ENCODE measurements at regions not wholly inside any gene's neighbourhood (a gene's known extent, or its start where the extent isn't known, plus 50 kb on each side); places are given as distances from the start of the nearest gene placed in this dataset.

- Histone ChIP-seq H4K20me1 (ENCODE audit: insufficient read depth) (no peaks in the 10 kb centered on the region), H3K27me3 (ENCODE audit: insufficient read depth, low read length) (peaks cover 45% of the 10 kb centered on the region), H3K9me3 (ENCODE audit: control insufficient read depth in 1 of 2, insufficient read depth in 1 of 2, low read depth in 1 of 2, low read length in 2 of 2) (no peaks in the 10 kb centered on the region), H2AFZ (ENCODE audit: low read depth, low read length, poor library complexity, severe bottlenecking) (no peak overlapping the region), H3K4me2 (ENCODE audit: low read length) (no peak overlapping the region), H3K9me2 (ENCODE audit: insufficient read depth) (no peaks in the 10 kb centered on the region), H3K4me3 (replicated peaks in 1 of 2; ENCODE audit: low read depth in 1 of 2, low read length in 2 of 2) (no peak overlapping the region), H3K27ac (ENCODE audit: low read depth, low read length) (no peak overlapping the region), H3K9ac (ENCODE audit: low read length) (no peak overlapping the region), H3K36me3 (ENCODE audit: control insufficient read depth in 1 of 2, insufficient read depth in 2 of 2, low read length in 2 of 2) (no peaks in the 10 kb centered on the region), H3K79me2 (ENCODE audit: insufficient read depth, low read length) (no peaks in the 10 kb centered on the region), H3K4me1 (ENCODE audit: control insufficient read depth in 1 of 2, insufficient read depth in 2 of 2, low read length in 2 of 2) (no peaks in the 10 kb centered on the region)
- CTCF ChIA-PET = no interaction called here
- BruUV-seq (replicated peaks) = no TSS peak
- RAD21 ChIA-PET (ENCODE audit: low non-redundant PET in 1 of 2, low total read pairs in 2 of 2, uncharacterized antibody in 2 of 2, unreplicated experiment in 2 of 2) = no interaction called here
- TF ChIP-seq POLR2A (IDR thresholded peaks at IDR 0.05; ENCODE audit: borderline replicate concordance, extremely low read depth, insufficient read depth, insufficient read length) = no peak
- no peak for TF ChIP-seq YY1 (IDR thresholded peaks at IDR 0.05; ENCODE audit: extremely low read depth, insufficient replicate concordance, low read depth, low read length)
- no peak for TF ChIP-seq REST (IDR thresholded peaks at IDR 0.05; ENCODE audit: low read depth)
- TF ChIP-seq CBX3 (IDR thresholded peaks at IDR 0.05; ENCODE audit: low read depth) = no peak
- ATAC-seq (no peak), DNase-seq (ENCODE audit: low read depth, low spot score) (no peak)
- intact Hi-C loops (cut with micrococcal nuclease) = no loop called here
- POLR2A ChIA-PET = no interaction called here
Measured at GRCh38 chr1:34657266-34657665, 97.6 kb upstream of the GJB5 start.

GRCh38 chr1:34657849-34658248 lies 97.0 kb upstream of the GJB5 start:
- RAD21 ChIA-PET (ENCODE audit: low non-redundant PET in 1 of 2, low total read pairs in 2 of 2, uncharacterized antibody in 2 of 2, unreplicated experiment in 2 of 2) = no interaction called here
- Histone ChIP-seq H3K4me3 (replicated peaks in 1 of 2; ENCODE audit: low read depth in 1 of 2, low read length in 2 of 2) (no peak overlapping the region), H3K36me3 (ENCODE audit: control insufficient read depth in 1 of 2, insufficient read depth in 2 of 2, low read length in 2 of 2) (no peaks in the 10 kb centered on the region), H3K9me2 (ENCODE audit: insufficient read depth) (no peaks in the 10 kb centered on the region), H2AFZ (ENCODE audit: low read depth, low read length, poor library complexity, severe bottlenecking) (no peak overlapping the region), H3K27ac (ENCODE audit: low read depth, low read length) (no peak overlapping the region), H3K4me2 (ENCODE audit: low read length) (no peak overlapping the region), H3K79me2 (ENCODE audit: insufficient read depth, low read length) (no peaks in the 10 kb centered on the region), H3K27me3 (ENCODE audit: insufficient read depth, low read length) (peaks cover 39% of the 10 kb centered on the region), H4K20me1 (ENCODE audit: insufficient read depth) (no peaks in the 10 kb centered on the region), H3K9ac (ENCODE audit: low read length) (no peak overlapping the region), H3K9me3 (ENCODE audit: control insufficient read depth in 1 of 2, insufficient read depth in 1 of 2, low read depth in 1 of 2, low read length in 2 of 2) (no peaks in the 10 kb centered on the region), H3K4me1 (ENCODE audit: control insufficient read depth in 1 of 2, insufficient read depth in 2 of 2, low read length in 2 of 2) (no peaks in the 10 kb centered on the region)
- BruUV-seq (replicated peaks) = no TSS peak
- no peak for DNase-seq (ENCODE audit: low read depth, low spot score)
- no peak for ATAC-seq
- POLR2A ChIA-PET = no interaction called here
- CTCF ChIA-PET = no interaction called here
- intact Hi-C loops (cut with micrococcal nuclease) = no loop called here
- TF ChIP-seq TCF7L2 (IDR thresholded peaks at IDR 0.05; ENCODE audit: borderline replicate concordance, extremely low read depth, insufficient read depth, insufficient read length) = no peak
- TF ChIP-seq ZBTB33 (IDR thresholded peaks at IDR 0.05; ENCODE audit: extremely low read depth, insufficient replicate concordance, low read length) = no peak
- TF ChIP-seq MAX (IDR thresholded peaks at IDR 0.05) = no peak
- no peak for TF ChIP-seq SIN3A (IDR thresholded peaks at IDR 0.05; ENCODE audit: low read depth)
- TF ChIP-seq POLR2A (IDR thresholded peaks at IDR 0.05; ENCODE audit: borderline replicate concordance, extremely low read depth, insufficient read depth, insufficient read length) = no peak
- no peak for TF ChIP-seq JUND (IDR thresholded peaks at IDR 0.05)
- TF ChIP-seq CBX3 (IDR thresholded peaks at IDR 0.05; ENCODE audit: low read depth) = no peak
- TF ChIP-seq ATF3 (IDR thresholded peaks at IDR 0.05) = no peak
- no peak for TF ChIP-seq REST (IDR thresholded peaks at IDR 0.05; ENCODE audit: low read depth)

Measured in HCT116 (cell line).